ENCODE measurements at regions not wholly inside any gene's neighbourhood (a gene's known extent, or its start where the extent isn't known, plus 50 kb on each side); places are given as distances from the start of the nearest gene placed in this dataset.
"Not testable (repeated sequence)": the region's sequence is repeated elsewhere in the genome, so short reads cannot be mapped to it uniquely, and the experiment has no call there.

DNA sequence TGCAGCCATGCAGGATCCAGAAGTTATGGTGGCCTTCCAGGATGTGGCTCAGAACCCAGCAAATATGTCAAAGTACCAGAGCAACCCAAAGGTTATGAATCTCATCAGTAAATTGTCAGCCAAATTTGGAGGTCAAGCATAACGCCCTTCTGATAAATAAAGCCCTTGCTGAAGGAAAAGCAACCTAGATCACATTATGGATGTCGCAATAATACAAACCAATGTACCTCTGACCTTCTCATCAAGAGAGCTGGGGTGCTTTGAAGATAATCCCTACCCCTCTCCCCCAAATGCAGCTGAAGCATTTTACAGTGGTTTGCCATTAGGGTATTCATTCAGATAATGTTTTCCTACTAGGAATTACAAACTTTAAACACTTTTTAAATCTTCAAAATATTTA is 157.8 kb downstream of the KCNRG start:
- not testable (repeated sequence) for TF ChIP-seq ZNF146 (tag by site-specific recombination; IDR thresholded peaks at IDR 0.05); ZNF488 (tag by site-specific recombination; IDR thresholded peaks at IDR 0.05); HOXA7 (CRISPR knock-in tag; IDR thresholded peaks at IDR 0.05; ENCODE audit: borderline replicate concordance); CTCF (tag by site-specific recombination; IDR thresholded peaks at IDR 0.05); ZNF274 (IDR thresholded peaks at IDR 0.05; ENCODE audit: low read length); ZNF274 (tag by site-specific recombination; IDR thresholded peaks at IDR 0.05; ENCODE audit: borderline replicate concordance); ZNF10 (tag by site-specific recombination; IDR thresholded peaks at IDR 0.05); ZNF639 (tag by site-specific recombination; IDR thresholded peaks at IDR 0.05); ZNF366 (tag by site-specific recombination; conservative IDR thresholded peaks at IDR 0.05); MZF1 (tag by site-specific recombination; IDR thresholded peaks at IDR 0.05; ENCODE audit: borderline replicate concordance)
- TF ChIP-seq, protein P1, sequence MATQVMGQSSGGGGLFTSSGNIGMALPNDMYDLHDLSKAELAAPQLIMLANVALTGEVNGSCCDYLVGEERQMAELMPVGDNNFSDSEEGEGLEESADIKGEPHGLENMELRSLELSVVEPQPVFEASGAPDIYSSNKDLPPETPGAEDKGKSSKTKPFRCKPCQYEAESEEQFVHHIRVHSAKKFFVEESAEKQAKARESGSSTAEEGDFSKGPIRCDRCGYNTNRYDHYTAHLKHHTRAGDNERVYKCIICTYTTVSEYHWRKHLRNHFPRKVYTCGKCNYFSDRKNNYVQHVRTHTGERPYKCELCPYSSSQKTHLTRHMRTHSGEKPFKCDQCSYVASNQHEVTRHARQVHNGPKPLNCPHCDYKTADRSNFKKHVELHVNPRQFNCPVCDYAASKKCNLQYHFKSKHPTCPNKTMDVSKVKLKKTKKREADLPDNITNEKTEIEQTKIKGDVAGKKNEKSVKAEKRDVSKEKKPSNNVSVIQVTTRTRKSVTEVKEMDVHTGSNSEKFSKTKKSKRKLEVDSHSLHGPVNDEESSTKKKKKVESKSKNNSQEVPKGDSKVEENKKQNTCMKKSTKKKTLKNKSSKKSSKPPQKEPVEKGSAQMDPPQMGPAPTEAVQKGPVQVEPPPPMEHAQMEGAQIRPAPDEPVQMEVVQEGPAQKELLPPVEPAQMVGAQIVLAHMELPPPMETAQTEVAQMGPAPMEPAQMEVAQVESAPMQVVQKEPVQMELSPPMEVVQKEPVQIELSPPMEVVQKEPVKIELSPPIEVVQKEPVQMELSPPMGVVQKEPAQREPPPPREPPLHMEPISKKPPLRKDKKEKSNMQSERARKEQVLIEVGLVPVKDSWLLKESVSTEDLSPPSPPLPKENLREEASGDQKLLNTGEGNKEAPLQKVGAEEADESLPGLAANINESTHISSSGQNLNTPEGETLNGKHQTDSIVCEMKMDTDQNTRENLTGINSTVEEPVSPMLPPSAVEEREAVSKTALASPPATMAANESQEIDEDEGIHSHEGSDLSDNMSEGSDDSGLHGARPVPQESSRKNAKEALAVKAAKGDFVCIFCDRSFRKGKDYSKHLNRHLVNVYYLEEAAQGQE (tag by site-specific recombination; IDR thresholded peaks at IDR 0.05), result not testable (repeated sequence)

Data from HEK293 (cell line).